GM06990 (cell line): ENCODE measurements at regions not wholly inside any gene's neighbourhood (a gene's known extent, or its start where the extent isn't known, plus 50 kb on each side); places are given as distances from the start of the nearest gene placed in this dataset.

Source experiments
- DNase-seq: peaks from one replicate; pipeline ENCODE4 v3.0.0-alpha.2; 2011; ENCODE audit not compliant: insufficient read length; ENCODE audit errors: extremely low read depth
- H3K27me3 ChIP-seq: replicated peaks from 2 replicates; pipeline ENCODE4 v1.6.0; 2011; ENCODE audit warnings: low read length; ENCODE audit not compliant: control insufficient read depth, insufficient read depth
- H3K36me3 ChIP-seq: 2 replicates; pipeline ENCODE4 v1.5.1; 2011; ENCODE audit warnings: low read length; ENCODE audit not compliant: control insufficient read depth, insufficient read depth
- H3K4me3 ChIP-seq: replicated peaks from 2 replicates; pipeline ENCODE4 v1.5.1; 2011; ENCODE audit warnings: low read depth, mild to moderate bottlenecking, control low read depth, low read length
- TF ChIP-seq, protein P1 (sequence below): IDR thresholded peaks from 2 replicates; pipeline ENCODE4 v1.5.1; 2011; ENCODE audit warnings: low read length, control low read depth, mild to moderate bottlenecking, inconsistent platforms; ENCODE audit not compliant: insufficient read depth, poor library complexity, severe bottlenecking

GRCh38 chr1:5430136-5430535 lies 562.1 kb downstream of the NPHP4 start:
- no peak overlapping the region for H3K4me3 ChIP-seq
- TF ChIP-seq, protein P1, sequence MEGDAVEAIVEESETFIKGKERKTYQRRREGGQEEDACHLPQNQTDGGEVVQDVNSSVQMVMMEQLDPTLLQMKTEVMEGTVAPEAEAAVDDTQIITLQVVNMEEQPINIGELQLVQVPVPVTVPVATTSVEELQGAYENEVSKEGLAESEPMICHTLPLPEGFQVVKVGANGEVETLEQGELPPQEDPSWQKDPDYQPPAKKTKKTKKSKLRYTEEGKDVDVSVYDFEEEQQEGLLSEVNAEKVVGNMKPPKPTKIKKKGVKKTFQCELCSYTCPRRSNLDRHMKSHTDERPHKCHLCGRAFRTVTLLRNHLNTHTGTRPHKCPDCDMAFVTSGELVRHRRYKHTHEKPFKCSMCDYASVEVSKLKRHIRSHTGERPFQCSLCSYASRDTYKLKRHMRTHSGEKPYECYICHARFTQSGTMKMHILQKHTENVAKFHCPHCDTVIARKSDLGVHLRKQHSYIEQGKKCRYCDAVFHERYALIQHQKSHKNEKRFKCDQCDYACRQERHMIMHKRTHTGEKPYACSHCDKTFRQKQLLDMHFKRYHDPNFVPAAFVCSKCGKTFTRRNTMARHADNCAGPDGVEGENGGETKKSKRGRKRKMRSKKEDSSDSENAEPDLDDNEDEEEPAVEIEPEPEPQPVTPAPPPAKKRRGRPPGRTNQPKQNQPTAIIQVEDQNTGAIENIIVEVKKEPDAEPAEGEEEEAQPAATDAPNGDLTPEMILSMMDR = no peak
- 0 out of 2 replicates have a peak, but pooled peaks cover 1% of the 10 kb centered on the region for H3K27me3 ChIP-seq
- no peak for DNase-seq
- H3K36me3 ChIP-seq = no peaks in the 10 kb centered on the region

GRCh38 chr1:5428351-5428750 lies 563.9 kb downstream of the NPHP4 start:
- H3K4me3 ChIP-seq = no peak overlapping the region
- DNase-seq = no peak
- TF ChIP-seq, protein P1 = no peak
- no peaks in the 10 kb centered on the region for H3K36me3 ChIP-seq
- 0 out of 2 replicates have a peak, but pooled peaks cover 1% of the 10 kb centered on the region for H3K27me3 ChIP-seq

- H3K36me3 ChIP-seq = no peaks in the 10 kb centered on the region
- DNase-seq = no peak
- no peak overlapping the region for H3K4me3 ChIP-seq
- H3K27me3 ChIP-seq = no peaks in the 10 kb centered on the region
- TF ChIP-seq, protein P1 = no peak
These were observed 565.1 kb downstream of the NPHP4 start for GRCh38 chr1:5427026-5427613.

DNA sequence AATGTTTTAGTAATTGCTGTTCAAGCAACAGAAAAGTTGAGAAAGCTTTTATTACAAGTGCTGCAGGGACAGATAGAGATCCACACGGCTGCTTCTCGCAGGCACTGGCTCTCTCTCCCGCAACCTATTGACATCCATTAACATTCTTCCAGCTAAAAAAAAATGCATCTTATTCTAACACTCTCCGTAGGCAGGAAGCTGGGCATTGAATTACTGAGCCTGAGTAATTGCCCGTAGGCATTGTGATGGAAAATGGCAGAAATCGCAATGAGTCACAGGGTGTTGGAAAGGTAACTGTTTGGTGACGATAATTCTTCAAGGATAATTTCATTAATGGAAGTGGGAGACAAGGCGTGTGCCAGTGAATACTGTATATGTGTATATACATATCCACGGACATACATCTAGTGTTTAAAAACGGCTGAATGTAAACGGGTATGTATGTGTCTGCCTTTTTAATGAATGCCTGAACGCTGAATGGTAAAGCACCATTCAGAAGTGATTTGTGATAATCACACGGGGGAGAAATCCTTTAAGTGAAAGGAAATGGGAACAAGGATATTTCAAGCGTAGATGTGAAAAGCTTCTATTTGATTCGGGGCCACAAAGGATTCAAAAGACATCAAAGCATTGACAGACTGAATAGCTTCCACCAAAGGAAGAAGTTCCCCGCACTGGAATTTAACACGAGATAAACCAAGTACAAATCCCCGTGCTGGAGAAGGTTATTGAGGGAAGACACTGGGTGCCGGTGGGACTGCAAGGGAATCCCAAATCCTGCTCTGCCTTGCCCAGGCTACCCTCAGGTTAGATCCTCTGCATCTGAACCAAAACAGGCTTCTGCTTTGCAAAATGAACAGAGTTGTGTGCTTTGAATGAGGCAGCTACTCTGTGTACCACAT lies 567.2 kb downstream of the NPHP4 start:
- H3K27me3 ChIP-seq = no peaks in the 10 kb centered on the region
- no peaks in the 10 kb centered on the region for H3K36me3 ChIP-seq
- TF ChIP-seq, protein P1 = no peak
- no peak overlapping the region for H3K4me3 ChIP-seq
- no peak for DNase-seq

DNA sequence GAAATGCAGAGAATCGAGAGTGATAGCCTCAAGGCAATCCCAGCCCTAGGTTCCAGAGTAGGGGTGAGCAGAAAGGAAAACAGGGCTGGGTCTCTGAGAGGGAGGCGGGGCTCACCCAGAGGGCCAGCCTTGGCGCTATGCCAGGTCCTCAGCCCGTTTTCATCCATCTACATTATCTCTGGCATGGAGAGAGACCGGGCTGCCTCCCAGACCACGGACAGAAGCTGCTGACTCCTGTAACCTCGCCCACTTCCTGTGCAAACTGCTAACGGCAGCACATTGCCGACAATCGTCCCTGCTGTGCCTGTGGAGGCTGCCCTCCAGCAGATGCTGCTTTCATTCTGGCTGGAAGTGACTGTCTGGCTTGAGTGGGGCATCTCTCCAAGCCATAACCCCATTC lies 569.1 kb downstream of the NPHP4 start:
- Histone ChIP-seq H3K36me3 (no peaks in the 10 kb centered on the region), H3K4me3 (no peak overlapping the region), H3K27me3 (no peaks in the 10 kb centered on the region)
- DNase-seq = no peak
- TF ChIP-seq, protein P1 = no peak
